Jurkat, Clone E6-1 (cell line): ENCODE measurements at regions not wholly inside any gene's neighbourhood (a gene's known extent, or its start where the extent isn't known, plus 50 kb on each side); places are given as distances from the start of the nearest gene placed in this dataset.

Source experiments
- DNase-seq: peaks from one replicate; pipeline ENCODE4 v3.0.0-alpha.2; 2011; ENCODE audit warnings: low read depth, low spot score
- H3K4me3 ChIP-seq: 2 replicates; pipeline ENCODE4 v1.5.1; 2011; ENCODE audit warnings: mild to moderate bottlenecking, low read length, control low read depth, moderate library complexity

- no peak for DNase-seq
- no peak overlapping the region for H3K4me3 ChIP-seq
Measured at GRCh38 chr3:14303336-14304100, 98.9 kb upstream of the SLC6A6 start.

GRCh38 chr3:14304101-14305045 is 98.0 kb upstream of the SLC6A6 start:
- H3K4me3 ChIP-seq, result no peak overlapping the region
- DNase-seq, result no peak

- no peak for DNase-seq
- no peak overlapping the region for H3K4me3 ChIP-seq
Measured at GRCh38 chr3:14305324-14305723, 97.1 kb upstream of the SLC6A6 start.

- H3K4me3 ChIP-seq, result no peak overlapping the region
- DNase-seq, result peak; percentile 25
Measured at GRCh38 chr3:14306142-14306541, 96.3 kb upstream of the SLC6A6 start.

GRCh38 chr3:14307656-14308302 is 94.6 kb upstream of the SLC6A6 start:
- H3K4me3 ChIP-seq, result no peak overlapping the region
- DNase-seq, result no peak

- H3K4me3 ChIP-seq, result no peak overlapping the region
- DNase-seq, result no peak
Measured at GRCh38 chr3:14311729-14312128, 90.7 kb upstream of the SLC6A6 start.

GRCh38 chr3:14312375-14312774 is 90.0 kb upstream of the SLC6A6 start:
- H3K4me3 ChIP-seq, result no peak overlapping the region
- no peak for DNase-seq

- H3K4me3 ChIP-seq, result no peak overlapping the region
- DNase-seq, result no peak
Measured at GRCh38 chr3:14317057-14317553, 85.3 kb upstream of the SLC6A6 start.

GRCh38 chr3:14318646-14319045 is 83.8 kb upstream of the SLC6A6 start:
- DNase-seq, result no peak
- no peak overlapping the region for H3K4me3 ChIP-seq

- peak overlapping the region; percentile 25 for H3K4me3 ChIP-seq
- DNase-seq, result peak; percentile 85
Measured at GRCh38 chr3:14319654-14320182, 82.7 kb upstream of the SLC6A6 start.

- H3K4me3 ChIP-seq, result peak overlapping the region; percentile 25
- no peak for DNase-seq
Measured at GRCh38 chr3:14320219-14320618, 82.2 kb upstream of the SLC6A6 start.

GRCh38 chr3:14322001-14322400 is 80.4 kb upstream of the SLC6A6 start:
- no peak overlapping the region for H3K4me3 ChIP-seq
- no peak for DNase-seq

- no peak for DNase-seq
Measured at GRCh38 chr3:14322667-14323295, 79.6 kb upstream of the SLC6A6 start.

GRCh38 chr3:14323401-14324223 is 78.8 kb upstream of the SLC6A6 start:
- DNase-seq, result no peak
- no peak overlapping the region for H3K4me3 ChIP-seq

More at GRCh38 chr3:14322667-14323295, 79.6 kb upstream of the SLC6A6 start:
- no peak overlapping the region for H3K4me3 ChIP-seq

GRCh38 chr3:14324224-14324944 is 78.0 kb upstream of the SLC6A6 start:
- no peak overlapping the region for H3K4me3 ChIP-seq
- no peak for DNase-seq

GRCh38 chr3:14328422-14328821 is 74.0 kb upstream of the SLC6A6 start:
- H3K4me3 ChIP-seq, result no peak overlapping the region
- no peak for DNase-seq

- no peak overlapping the region for H3K4me3 ChIP-seq
- DNase-seq, result no peak
Measured at GRCh38 chr3:14329116-14329830, 73.1 kb upstream of the SLC6A6 start.
